ENCODE measurements at regions not wholly inside any gene's neighbourhood (a gene's known extent, or its start where the extent isn't known, plus 50 kb on each side); places are given as distances from the start of the nearest gene placed in this dataset.

DNA sequence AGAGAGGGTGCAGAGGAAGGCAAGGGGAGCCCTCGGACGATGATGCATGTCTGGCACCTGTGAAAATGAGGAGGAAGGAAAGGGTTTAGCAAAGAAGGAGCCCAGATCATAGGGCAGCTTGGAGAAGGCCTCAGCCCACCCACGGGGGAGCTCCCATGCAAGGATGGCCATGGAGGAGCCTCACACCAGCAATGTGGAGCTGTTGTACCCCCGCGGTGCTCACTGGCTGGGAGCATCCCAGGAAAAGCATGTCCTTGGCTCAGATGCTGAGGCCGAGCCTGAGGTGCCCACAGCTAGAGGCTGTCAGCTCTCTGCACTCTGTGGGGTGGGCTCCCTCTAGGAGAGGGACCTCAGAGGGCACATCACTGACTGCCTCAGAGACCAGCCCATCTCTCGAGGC, 622.6 kb downstream of the AACS start:
- Mint-ChIP-seq H3K4me3 (no peak overlapping the region), H3K36me3 (ENCODE audit: low read depth) (no peaks in the 10 kb centered on the region), H3K27me3 (peaks cover 4% of the 10 kb centered on the region), H3K4me1 (ENCODE audit: low read depth) (no peaks in the 10 kb centered on the region), H3K27ac (no peak overlapping the region), H3K9me3 (no peaks in the 10 kb centered on the region)
- TF ChIP-seq, protein P1, sequence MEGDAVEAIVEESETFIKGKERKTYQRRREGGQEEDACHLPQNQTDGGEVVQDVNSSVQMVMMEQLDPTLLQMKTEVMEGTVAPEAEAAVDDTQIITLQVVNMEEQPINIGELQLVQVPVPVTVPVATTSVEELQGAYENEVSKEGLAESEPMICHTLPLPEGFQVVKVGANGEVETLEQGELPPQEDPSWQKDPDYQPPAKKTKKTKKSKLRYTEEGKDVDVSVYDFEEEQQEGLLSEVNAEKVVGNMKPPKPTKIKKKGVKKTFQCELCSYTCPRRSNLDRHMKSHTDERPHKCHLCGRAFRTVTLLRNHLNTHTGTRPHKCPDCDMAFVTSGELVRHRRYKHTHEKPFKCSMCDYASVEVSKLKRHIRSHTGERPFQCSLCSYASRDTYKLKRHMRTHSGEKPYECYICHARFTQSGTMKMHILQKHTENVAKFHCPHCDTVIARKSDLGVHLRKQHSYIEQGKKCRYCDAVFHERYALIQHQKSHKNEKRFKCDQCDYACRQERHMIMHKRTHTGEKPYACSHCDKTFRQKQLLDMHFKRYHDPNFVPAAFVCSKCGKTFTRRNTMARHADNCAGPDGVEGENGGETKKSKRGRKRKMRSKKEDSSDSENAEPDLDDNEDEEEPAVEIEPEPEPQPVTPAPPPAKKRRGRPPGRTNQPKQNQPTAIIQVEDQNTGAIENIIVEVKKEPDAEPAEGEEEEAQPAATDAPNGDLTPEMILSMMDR (IDR thresholded peaks at IDR 0.05): no peak
- intact Hi-C loops (cut with micrococcal nuclease): loop anchor here (10.0 kb wide), 1 partner anchor 153 kb away; no protein-coding TSS in a partner anchor
- DNase-seq (no peak), ATAC-seq (no peak)
- POLR2A ChIA-PET: interaction anchor here (0.6 kb wide), 1 partner anchor 582 kb away, joined by 3 read pairs; no protein-coding TSS in a partner anchor
- CTCF ChIA-PET: no interaction called here

DNA sequence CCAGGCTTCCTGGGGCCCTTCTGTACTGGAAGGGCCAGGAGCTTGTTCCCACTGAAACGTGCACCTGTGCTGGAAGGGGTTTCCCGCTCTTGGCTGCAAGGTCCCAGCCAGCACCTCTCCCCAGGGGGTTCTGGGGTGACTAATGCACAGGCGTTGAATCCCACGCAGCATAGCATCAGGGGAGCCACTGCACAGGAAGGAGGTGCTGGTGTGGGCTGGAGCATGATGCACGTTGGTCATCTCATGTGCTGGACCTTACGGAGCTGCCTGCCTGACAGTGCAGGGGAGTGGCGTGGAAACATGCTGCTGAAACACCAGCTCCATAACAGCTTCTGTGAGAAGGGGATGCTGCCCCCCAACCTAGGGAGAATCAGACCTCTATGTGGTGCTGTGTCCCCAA, 623.0 kb downstream of the AACS start:
- intact Hi-C loops (cut with micrococcal nuclease): loop anchor here (10.0 kb wide), 1 partner anchor 153 kb away; no protein-coding TSS in a partner anchor
- H3K27me3 Mint-ChIP-seq: peaks cover 4% of the 10 kb centered on the region
- no peak for DNase-seq
- POLR2A ChIA-PET: interaction anchor here (0.6 kb wide), 1 partner anchor 582 kb away, joined by 3 read pairs; no protein-coding TSS in a partner anchor
- no peak for ATAC-seq
- H3K9me3 Mint-ChIP-seq: no peaks in the 10 kb centered on the region
- CTCF ChIA-PET: no interaction called here
- H3K27ac Mint-ChIP-seq: no peak overlapping the region
- H3K4me3 Mint-ChIP-seq: no peak overlapping the region
- H3K36me3 Mint-ChIP-seq (ENCODE audit: low read depth): no peaks in the 10 kb centered on the region
- TF ChIP-seq, protein P1 (IDR thresholded peaks at IDR 0.05): no peak
- H3K4me1 Mint-ChIP-seq (ENCODE audit: low read depth): no peaks in the 10 kb centered on the region

DNA sequence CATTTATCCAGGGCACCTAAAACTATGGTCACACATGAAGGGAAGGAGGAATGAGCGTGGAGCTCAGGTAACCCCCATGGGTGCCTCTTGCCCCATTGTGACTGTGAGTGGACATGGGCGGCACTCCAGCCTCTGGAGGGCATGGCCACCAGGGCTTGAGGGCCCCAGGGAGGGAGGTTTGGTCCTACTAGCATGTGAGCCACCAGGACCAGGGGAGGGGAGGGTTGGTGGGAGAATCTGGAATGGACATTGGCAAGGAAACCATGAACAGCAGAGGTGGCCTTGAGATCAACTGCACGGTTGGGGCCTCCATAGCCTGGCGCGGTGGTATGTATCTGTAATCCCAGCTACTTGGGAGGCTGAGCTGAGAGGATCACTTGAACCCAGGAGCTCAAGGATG, 623.6 kb downstream of the AACS start:
- Mint-ChIP-seq H3K27ac (no peak overlapping the region), H3K36me3 (ENCODE audit: low read depth) (no peaks in the 10 kb centered on the region), H3K9me3 (no peaks in the 10 kb centered on the region), H3K4me3 (no peak overlapping the region), H3K27me3 (peaks cover 4% of the 10 kb centered on the region), H3K4me1 (ENCODE audit: low read depth) (no peaks in the 10 kb centered on the region)
- POLR2A ChIA-PET: no interaction called here
- DNase-seq: no peak
- ATAC-seq: no peak
- CTCF ChIA-PET: no interaction called here
- intact Hi-C loops (cut with micrococcal nuclease): loop anchor here (10.0 kb wide), 1 partner anchor 154 kb away; no protein-coding TSS in a partner anchor
- TF ChIP-seq, protein P1 (IDR thresholded peaks at IDR 0.05): no peak

DNA sequence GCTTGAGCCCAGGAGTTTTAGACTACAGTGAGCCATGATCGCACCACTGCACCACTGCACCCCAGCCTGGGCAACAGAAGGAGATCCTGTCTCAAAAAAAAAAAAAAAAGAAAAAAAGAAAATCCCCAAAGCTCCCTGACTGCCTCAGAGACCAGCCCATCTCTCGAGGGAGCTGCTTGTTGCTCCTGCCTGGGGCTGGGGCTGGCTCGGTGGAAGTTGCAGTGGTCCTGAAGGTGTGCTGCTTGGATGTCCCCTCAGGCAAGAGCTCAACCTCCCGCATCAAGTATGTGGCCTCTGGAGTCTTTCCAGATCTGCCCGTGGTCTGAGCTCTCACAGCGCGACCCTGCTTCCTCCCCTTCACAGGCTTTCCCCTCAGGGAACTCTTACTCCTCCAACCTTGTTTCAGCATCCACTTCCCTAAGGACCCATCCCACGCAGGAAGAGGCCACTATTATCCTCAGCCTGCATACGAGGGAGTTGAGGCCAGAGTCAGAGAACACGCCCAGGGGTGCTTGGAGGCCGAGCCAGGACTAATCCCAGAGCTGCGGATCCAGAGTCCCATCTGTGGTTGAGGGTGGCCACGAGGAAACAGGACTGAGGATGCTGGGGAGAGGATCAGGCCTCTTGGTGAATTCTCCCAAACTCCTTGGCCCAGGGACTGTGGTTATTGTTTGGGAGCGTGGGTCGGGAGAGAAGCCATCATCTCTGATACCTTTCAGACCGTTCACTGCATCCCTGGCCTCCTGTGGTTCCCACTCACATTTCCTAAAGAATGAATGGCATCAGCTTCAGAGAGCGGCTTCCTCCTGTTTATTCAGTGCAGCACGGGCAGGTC, 624.6 kb downstream of the AACS start:
- H3K27ac Mint-ChIP-seq: no peak overlapping the region
- no peak overlapping the region for H3K4me3 Mint-ChIP-seq
- H3K9me3 Mint-ChIP-seq: no peaks in the 10 kb centered on the region
- ATAC-seq: no peak
- intact Hi-C loops (cut with micrococcal nuclease): loop anchor here (10.0 kb wide), 1 partner anchor 155 kb away; no protein-coding TSS in a partner anchor
- peaks cover 4% of the 10 kb centered on the region for H3K27me3 Mint-ChIP-seq
- POLR2A ChIA-PET: no interaction called here
- no peak for DNase-seq
- TF ChIP-seq, protein P1 (IDR thresholded peaks at IDR 0.05): no peak
- CTCF ChIA-PET: no interaction called here
- H3K36me3 Mint-ChIP-seq (ENCODE audit: low read depth): no peaks in the 10 kb centered on the region
- H3K4me1 Mint-ChIP-seq (ENCODE audit: low read depth): no peaks in the 10 kb centered on the region

DNA sequence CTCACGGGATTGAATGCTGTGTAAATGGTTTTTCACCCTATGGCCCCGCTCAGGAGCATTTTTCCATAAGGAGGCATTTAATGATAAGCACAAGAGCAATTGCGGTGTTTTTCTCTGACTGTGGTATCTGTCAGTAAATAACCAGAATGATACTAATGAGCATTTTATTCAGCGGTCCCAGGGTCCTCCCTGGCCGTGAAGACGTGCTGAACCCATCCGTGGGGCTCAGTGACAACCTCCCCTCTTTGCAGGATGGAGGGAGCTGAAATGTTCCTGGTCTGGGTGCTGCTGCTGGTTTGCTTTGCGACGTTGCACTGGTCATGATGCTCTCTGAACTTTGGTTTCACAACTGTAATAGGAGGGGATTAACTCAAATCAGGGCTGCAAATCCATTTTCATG, 625.6 kb downstream of the AACS start:
- no peak for ATAC-seq
- POLR2A ChIA-PET: no interaction called here
- TF ChIP-seq, protein P1 (IDR thresholded peaks at IDR 0.05): no peak

More for the DNA sequence above, 625.6 kb downstream of the AACS start:
- no peak overlapping the region for H3K4me3 Mint-ChIP-seq
- DNase-seq: no peak
- no peaks in the 10 kb centered on the region for H3K36me3 Mint-ChIP-seq (ENCODE audit: low read depth)
- H3K9me3 Mint-ChIP-seq: no peaks in the 10 kb centered on the region
- H3K4me1 Mint-ChIP-seq (ENCODE audit: low read depth): no peaks in the 10 kb centered on the region
- intact Hi-C loops (cut with micrococcal nuclease): no loop called here
- CTCF ChIA-PET: no interaction called here
- no peaks in the 10 kb centered on the region for H3K27me3 Mint-ChIP-seq
- no peak overlapping the region for H3K27ac Mint-ChIP-seq
